ENCODE measurements at regions not wholly inside any gene's neighbourhood (a gene's known extent, or its start where the extent isn't known, plus 50 kb on each side); places are given as distances from the start of the nearest gene placed in this dataset.

DNA sequence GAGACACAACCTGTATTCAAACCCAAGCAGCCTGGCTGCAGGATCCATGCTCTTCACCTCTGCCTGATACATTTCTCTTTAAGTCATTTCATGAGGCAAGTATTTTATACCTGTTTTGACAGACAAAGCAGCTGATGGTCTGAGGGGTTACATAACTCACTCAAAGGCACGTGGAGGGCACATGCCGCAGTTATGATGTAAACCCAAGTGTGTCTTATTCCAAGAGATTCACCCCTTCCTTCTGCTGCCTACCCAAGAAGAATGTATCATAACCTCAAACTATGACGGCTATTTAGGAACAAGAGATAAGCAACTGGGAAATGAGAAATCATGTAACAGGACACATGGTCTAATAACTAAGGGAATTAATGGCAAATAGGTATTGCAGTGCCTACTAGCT is 329.8 kb upstream of the TMPO start:
- no peak for TF ChIP-seq GATA3 (IDR thresholded peaks at IDR 0.05; ENCODE audit: low read depth, low read length)
- TF ChIP-seq GATA2 (IDR thresholded peaks at IDR 0.05; ENCODE audit: low read depth, low read length) = no peak

Data from SH-SY5Y (cell line).